HG02759 (cell line): ENCODE measurements at regions not wholly inside any gene's neighbourhood (a gene's known extent, or its start where the extent isn't known, plus 50 kb on each side); places are given as distances from the start of the nearest gene placed in this dataset.
A peak's percentile ranks its signal among the peaks of the same experiment; 100 is the strongest.

ENCODE experiments used
- ATAC-seq: cut with Tn5 transposase; IDR thresholded peaks from one replicate; pipeline ENCODE4 v1.9.1; 2021; ENCODE audit warnings: mild to moderate bottlenecking, moderate library complexity; ENCODE audit not compliant: unreplicated experiment

DNA sequence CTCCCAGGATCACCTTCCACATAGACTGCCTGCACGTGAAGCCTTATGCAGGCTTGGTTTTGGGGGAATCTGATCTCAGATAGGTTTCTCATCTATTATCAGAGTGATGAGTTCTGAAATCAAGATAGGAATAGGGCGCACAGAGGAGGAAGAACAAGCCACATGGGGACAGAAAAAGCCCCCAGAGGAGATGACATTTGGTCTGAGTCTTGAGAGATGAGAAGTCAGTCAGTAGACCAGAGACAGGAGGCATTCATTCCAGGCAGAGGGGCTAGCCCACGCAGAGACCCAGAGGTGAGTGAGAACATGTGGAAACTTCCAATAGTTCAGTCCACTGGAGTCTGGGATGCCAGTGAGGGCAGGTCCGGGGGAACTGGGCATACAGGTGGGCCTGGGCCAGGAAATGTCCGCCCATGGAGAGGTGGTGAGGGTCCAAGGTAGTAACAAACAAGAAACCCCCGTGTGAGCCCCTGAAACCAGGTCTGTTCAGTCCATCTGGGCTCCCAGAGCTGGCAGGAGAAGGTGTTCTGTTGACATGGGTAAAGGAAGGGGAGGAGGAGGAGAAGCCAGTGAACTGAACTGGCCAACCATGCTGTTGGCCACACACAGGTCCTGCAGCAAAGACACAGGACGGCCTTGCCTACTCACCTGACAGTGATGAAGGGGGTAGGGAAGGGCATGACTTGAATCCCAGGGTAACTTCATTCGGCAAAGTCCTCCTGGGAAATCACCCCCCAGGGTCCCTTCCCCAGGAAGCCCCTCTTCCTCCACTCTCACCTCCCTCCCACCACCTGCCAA lies 69.3 kb upstream of the SMNDC1 start:
- no peak for ATAC-seq

DNA sequence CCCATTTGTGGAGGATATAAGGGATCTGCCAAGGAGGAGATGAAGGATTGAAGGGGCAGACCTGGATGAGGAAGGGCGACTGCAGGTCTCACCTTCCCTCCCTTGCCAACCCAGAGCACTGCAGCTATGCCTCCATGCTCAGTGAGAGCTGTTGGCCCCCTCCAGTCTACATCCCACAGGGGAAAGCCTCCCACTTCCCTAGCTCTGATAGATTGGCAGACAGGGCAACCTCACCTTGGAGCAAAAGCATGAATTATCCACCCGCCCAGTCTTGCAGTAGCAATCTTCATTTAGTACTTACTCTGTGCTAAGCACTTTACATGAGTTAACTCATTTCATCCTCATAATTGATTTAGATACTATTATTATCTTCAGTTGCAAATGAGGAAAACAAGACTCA lies 70.4 kb upstream of the SMNDC1 start:
- no peak for ATAC-seq

DNA sequence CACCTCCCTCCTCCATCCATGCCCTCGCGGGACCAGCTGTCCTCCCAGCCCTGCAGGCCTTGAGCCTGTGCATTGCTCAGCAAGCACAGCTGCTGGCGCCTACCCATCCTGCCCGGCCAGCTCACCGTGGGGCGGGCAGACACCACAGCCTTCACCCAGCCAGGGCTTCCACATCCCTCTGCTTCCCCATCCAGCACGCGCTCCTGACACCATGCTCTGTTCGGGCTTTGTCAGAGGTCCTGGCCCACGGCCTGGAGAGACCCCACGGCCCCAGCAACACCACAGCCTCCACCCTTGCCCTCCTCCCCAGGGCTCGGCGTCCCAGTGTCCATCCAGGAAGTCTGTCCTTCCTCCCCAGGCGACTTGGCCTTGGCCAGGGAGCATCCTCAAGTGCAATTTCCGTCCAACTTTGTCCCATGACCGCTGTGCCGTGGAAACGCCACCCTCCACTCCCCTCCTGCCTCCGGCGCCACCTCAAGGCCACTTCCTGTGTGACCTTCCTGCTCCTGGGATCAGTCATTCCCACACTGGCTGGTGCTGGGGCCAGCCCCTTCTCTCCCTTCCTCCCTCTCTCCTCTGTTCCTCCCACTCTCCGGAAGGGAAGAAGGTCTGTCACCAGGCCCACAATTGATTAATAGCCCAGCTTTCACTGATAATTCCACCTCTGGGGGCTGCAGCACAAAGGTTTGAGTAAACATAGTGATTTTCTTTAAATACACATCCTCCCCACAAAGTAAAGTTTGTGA lies 71.5 kb upstream of the SMNDC1 start:
- ATAC-seq, result no peak

DNA sequence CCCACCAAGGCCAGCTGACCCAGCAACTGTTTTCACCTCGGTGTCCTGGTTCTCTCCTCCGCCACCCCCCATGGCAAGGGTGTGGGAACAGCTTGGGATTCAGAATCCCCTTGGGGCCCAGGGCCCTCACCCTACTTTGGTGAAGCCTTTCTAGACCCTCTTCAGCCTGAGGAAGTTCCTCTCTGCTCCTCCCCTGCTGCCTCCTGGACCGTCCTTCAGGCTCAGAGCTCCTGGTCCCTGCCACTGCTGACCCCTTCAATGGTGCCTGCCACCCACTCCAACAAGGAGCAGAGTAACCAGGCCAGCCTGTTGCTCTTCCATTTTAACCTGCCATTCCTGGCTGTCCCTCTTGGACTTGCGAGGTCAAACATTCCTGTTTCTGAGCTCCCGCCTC lies 72.0 kb upstream of the SMNDC1 start:
- no peak for ATAC-seq

DNA sequence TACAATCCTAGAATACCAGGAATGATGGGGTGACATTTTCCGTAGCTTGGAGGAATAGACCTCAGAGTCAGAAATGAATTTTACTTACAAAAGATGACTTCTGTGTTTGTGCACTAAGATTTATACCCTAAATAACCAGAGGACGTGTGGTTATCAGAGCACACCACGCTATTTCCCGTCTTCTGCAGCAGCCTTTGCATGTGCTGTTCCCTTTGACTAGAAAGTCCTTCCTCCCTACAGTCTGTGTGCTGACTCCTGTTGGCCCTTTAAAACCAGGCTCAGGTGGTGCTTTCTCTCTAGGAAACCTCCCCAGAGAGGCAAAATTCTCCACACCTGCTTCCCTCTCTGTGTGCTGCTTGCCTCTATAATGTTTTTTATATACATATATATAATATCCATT lies 73.3 kb upstream of the SMNDC1 start:
- ATAC-seq, result no peak

DNA sequence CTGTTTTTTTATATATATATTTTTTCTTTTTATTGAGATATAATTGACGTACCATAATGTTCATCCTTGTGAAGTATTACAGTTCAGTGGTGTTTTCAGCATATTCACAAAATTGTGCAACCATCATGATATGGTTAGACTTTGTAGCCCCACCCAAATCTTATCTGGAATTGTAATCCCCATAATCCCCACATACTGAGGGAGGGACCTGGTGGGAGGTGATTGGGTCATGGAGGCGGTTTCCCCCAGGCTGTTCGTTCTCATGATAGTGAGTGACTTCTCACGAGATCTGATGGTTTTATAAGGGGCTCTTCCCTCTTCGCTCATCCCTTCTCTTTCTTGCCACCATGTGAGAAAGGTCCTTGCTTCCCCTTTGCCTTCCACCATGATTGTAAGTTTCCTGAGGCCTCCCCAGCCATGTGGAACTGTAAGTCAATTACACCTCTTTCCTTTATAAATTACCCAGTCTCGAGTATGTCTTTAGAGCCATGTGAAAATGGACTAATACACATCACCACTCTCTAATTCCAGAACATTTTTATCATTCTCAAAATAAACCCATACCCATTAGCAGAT lies 73.9 kb upstream of the SMNDC1 start:
- no peak for ATAC-seq

DNA sequence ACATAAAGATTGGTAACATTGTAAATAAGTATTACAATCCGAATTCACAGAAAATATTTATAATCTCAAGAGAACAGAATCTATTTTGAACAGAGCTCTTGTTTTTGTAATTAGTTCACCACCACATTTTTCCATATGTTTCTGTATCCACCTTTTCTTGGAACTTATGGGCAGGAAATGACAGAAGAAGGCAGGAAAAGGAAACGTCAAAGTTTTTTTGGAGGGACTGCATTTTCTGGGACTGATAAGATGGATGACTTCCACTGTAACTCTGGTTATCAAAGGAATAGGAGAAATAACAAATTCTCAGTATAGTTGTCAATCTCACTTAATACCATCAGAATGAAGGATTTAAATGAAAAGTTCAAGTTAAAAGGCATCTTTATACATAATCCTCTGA lies 75.1 kb upstream of the SMNDC1 start:
- no peak for ATAC-seq

DNA sequence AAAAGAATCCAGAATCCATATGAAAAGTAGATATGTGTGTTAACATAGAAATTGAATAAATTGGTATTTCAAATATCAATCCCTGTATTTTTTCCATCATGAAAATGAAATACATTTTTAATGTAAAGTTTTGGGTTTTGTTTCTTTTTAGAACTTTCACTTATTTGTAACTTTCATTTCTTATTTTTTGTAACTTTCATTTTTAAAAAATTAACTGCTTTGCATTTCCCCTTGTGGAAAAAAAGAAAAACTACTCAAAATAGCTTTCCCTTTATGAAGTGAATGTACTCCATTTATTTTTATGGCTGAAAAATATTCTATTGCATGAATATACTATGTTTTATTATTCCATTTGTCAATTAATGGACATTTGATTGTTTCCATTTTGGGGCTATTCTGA lies 75.6 kb upstream of the SMNDC1 start:
- ATAC-seq, result no peak

DNA sequence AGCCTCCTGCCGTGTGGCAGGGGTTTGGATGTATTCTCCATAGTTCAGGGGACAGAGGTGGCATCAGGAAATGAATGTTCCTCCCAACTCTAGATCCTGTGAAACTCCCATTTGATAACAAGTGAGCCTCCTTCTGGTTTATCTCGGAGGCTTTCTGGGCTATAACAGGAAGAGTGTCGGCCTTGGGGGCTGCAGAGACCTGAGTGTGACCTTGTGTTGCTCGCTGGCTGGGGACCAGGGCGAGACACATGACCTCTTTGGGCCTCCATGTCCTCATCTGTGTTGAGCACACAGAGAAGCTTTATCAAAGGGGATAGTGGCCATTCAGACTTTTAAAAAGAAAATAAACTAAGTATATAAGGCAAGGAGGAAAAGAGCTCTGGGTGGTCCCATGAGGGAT lies 78.0 kb upstream of the SMNDC1 start:
- ATAC-seq, result no peak

DNA sequence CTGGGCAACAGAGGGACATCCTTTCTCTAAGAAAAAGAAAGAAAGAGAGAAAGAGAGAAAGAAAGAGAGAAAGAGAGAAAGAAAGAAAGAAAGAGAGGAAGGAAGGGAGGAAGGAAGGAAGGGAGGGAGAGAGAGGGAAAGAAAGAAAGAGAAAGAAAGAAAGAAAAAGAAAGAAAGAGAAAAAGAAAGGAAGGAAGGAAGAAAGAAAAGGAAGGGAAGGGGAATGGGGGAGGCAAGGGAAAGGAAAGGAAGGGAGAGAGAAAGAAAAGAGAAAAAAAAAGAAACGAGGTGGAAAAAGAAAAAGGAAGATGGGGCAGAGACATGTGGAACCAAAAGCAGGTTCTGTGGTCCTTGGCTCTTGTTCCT lies 82.9 kb upstream of the SMNDC1 start:
- no peak for ATAC-seq

DNA sequence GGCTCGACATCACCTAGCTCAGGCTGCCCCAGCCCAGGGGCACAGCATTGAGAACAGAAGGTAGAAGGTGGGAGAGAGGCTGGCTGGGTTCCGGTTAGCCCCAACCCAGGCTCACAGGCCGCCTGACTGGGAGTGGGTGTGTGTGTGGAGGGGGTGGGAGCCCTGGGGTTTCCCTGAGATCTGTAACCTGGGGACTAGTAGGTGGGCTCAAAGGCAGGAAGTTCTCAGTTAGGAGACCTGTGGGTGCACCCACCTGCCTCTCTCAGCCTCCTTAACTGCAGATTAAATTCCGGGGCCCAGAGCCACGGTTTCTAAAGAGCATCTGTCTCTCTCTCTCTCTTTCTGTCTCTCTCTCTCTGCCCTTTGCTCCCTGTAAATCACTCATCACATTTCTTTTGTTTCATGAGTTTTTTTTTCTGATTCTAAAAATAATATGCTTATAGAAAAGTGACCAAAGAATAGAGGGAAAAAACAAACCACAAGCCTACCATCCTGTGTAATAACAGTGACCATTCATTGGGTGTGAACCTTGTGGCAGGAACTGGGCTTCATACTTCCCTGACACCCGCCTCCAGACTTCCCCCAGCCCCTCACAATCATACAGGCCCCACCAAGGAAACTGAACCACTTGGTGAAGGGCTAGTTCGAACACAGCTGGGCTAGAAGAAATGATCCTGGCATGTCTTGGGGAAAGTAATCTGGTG lies 83.4 kb upstream of the SMNDC1 start:
- ATAC-seq, result peak; percentile 85

DNA sequence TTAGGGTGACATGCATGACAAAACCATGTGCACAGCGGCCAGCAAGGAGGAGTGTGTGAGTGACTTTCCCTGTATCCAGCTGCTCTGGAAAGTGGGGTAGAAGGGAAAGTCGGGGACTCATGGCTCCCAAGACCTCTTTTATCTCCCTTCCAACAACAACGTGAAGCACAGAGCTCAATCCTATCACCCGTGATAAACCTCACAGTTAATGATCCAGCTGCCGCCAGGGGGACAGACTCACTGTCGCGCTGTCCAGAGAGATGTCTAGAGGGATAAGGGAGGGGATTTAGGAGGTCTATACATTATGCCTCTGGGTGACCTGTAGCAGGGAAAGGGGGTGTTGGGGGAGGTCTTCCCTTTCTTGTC lies 84.0 kb upstream of the SMNDC1 start:
- no peak for ATAC-seq

DNA sequence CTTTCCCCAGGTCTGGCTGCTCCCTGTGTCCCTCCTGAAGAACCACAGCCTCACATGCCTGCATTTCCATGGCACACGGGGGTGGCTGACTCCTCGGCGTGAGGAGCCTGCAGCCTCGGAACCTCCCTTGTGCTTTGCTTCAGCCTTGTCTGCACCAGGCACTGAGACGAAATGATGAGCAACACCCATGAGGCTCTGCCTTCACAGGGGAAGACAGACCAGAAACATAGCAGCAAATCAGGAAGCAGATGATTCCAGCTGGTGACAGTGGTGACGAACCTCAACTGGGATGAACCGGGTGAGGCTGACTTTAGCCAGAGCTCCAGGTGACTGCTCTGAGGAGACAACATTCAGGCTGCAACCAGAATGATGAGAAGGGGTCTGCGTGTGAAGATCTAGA lies 84.5 kb upstream of the SMNDC1 start:
- ATAC-seq, result no peak

DNA sequence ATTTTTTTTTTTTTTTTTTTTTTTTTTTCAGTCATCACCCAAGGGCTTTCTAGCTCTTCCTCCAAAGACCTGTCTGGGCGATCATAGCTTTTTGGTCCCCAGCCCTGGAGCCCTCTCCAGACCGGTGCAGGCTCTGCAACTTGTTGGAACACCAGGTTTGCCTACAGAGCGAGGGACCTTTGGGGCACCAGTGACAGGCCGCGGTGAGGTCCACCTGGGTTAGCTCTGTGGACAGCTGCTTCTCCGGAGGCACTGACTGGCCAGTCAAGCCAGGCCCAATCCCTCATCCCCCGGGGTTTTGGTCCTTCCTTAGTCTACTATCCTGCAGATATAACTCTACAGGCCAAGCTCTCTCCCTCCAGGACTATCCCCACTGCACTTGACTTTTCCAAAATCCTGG lies 86.8 kb upstream of the SMNDC1 start:
- ATAC-seq, result no peak

DNA sequence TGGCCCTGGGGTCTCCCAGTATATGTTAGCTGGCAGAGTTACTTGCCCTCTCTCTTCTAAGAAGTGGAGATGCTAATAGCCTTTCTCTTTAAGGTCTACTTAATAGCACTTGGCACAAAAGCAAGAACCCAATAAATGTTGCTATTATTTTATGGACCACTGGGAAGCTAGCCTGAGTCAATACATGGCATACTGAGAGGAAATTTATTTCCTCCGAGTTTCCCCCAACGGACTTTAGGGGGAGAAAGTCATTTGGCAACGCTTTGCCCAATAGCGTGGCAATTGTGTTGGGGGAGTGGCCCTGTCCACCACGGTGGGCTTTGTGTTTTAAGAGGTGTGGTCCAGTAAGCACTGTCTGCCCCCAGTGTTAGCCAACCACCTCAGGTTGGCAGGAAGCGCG lies 87.4 kb upstream of the SMNDC1 start:
- no peak for ATAC-seq

DNA sequence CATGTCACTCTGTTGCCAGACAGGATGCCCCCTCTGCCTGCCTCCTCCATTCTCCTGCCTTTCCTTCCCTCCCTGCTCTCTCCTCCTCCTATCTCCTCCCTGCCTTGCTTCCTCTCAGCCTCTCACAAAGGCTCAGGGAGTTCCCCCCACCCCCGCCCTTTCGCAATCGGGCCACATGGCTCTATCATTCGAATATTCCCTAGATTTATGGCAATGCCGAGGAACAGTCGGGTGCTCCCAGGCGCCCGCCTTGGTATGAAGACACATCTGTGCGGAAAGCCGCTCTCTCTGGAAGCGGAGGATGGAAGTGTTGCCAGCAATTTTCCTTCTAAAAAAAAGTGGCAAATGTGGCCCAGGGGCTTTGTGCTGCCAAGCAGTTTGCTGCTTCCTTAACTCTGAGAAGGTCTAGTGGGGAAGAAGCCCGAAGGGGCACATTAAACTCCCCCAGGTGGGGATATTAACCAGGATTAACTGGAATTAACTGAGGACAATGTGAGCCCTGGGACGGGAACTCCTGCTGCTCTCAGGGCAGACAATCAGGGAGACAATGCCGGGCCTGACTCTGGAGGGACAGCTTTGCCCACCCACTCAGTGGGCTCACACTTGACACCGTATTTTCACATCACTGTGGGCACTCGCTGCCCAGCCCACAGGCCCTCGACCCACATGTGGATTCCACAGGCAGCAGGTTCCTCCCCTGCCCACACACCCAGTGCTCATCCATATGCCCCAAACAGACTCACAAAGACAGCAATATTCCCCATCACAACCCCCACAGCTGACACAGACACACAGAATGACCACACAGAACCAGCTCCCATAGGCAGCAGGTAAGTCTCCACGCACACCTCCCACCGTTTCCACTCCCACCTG lies 88.4 kb upstream of the SMNDC1 start:
- no peak for ATAC-seq

DNA sequence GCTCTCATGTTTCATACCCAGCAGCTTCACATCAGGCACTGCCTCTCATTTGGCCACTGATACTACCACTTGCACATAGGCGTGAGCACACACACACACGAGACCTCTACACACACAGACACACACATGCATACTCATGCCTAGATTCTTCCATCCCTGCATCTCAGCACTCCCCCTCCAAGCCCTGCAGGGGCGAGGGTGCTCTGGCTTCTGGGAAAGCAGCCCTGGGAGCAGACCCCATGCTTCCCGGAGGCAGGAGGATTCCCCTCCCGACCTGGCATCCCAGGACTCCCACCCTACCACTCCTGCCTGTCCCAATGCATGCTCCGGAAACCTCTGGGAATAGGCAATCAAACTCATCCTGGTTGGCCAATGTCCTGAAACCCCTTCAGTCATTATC lies 89.1 kb upstream of the SMNDC1 start:
- no peak for ATAC-seq

DNA sequence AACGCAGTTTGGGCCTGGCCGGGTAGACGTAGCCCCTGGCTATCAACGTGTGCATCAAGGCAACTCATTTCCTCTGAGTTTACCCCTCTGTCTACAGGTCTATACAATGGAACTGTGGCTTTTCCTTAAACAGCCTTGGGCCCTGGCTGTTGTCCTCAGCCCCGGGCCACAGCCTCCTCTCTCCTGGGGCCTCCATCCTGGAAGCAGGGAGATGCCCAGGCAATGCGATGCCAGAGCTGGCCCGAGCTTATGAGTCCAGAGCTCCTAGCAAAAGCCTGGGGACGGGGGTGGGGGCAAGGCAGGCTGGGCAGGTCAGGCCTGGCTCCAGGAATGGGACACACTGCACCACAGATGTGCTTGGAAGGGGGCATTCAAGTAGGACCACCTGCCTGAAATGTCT lies 89.6 kb upstream of the SMNDC1 start:
- no peak for ATAC-seq

DNA sequence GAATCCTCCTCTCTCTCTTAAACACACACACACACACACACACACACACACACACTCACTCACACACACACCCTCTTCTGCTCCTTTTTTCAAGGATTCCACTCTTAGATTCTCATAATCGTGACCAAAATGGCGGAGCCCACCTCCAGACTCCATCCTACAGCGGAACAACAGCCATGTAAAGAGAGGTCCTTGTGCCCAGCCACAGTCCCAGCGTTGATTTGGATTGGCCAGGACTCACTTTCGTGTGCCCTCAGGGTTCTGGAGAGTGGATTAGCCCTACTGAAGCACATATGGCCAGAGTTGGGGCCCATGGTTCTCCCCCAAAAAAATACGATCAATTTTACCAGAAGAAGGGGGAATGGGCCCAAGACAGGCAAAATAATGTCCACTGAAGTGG lies 90.2 kb upstream of the SMNDC1 start:
- no peak for ATAC-seq

DNA sequence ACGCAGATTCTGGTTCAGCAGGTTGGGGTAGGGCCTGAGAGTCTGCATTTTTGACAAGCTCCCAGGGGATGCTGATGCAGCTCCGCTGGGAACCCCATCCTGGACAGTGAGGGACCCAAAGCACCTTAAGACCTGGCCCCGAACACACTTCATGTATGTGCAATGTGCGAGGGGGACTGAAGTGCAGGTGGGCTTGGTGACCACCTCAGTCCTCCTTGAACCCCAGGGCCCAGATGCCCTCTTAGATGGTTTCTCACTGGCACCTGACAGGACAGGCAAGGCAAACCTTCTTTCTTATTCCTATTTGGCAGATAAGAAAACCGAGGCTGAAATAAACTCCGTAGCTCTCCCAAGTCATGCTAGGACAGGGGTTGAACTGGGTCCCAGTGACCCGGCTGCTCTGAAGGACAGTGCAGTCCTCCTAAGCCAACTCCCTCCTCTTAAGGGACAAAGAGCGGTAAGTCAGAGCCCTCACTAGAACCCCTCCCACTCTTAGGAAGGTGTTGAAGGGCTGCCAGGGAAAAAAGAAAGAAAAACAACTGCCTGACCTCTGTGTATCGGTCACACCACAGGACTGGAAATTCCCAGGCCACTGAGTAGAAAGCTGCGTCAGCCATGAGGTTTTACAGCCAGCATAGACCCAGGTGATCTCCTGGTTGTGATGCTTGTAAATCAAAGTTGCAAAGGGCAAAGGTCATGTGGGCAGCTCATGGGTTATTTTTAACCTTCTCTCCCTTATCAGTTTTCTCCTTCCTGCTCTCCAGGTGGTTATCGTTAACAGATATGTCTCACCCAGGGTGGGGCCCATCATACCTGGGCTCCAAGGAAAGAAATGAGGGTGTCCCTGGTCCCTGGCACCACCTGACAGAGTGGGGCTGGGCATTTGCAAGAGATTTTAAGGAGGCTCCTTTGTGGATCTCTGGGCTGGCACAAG lies 90.9 kb upstream of the SMNDC1 start:
- peak; percentile 92 for ATAC-seq
